Natural killer cell (primary cell): ENCODE measurements at regions not wholly inside any gene's neighbourhood (a gene's known extent, or its start where the extent isn't known, plus 50 kb on each side); places are given as distances from the start of the nearest gene placed in this dataset.

Experiments used
- ATAC-seq, 3 donors: fragments of 150-1000 bp in 2 of 3; fragments of 200-7000 bp in 1 of 3; cut with Tn5 transposase; 1 replicate in 1 of 3; 2 replicates in 2 of 3; pipeline ENCODE4 v1.10.0; 2021; ENCODE audit warnings: mild to moderate bottlenecking in 2 of 3, moderate library complexity in 2 of 3
- DNase-seq, 2 donors: peaks; one replicate each; pipeline versions ENCODE4 v3.0.0 to v3.0.0-alpha.2; 2013 to 2021; ENCODE audit warnings: mixed read lengths in 1 of 2
- H3K27ac ChIP-seq: one replicate; pipeline ENCODE4 v1.5.1; 2013; ENCODE audit warnings: mild to moderate bottlenecking, low read length
- H3K27me3 ChIP-seq: one replicate; pipeline ENCODE4 v1.6.1; 2013; ENCODE audit warnings: low read length; ENCODE audit not compliant: control insufficient read depth, insufficient read depth
- H3K36me3 ChIP-seq: one replicate; pipeline ENCODE4 v1.6.1; 2013; ENCODE audit warnings: low read length; ENCODE audit not compliant: control insufficient read depth, insufficient read depth
- H3K4me1 ChIP-seq: one replicate; pipeline ENCODE4 v1.6.1; 2013; ENCODE audit warnings: low read length; ENCODE audit not compliant: control insufficient read depth, insufficient read depth
- H3K4me3 ChIP-seq: one replicate; pipeline ENCODE4 v1.5.1; 2013; ENCODE audit warnings: low read length
- H3K9me3 ChIP-seq: one replicate; pipeline ENCODE4 v1.6.1; 2013; ENCODE audit warnings: low read length; ENCODE audit not compliant: control insufficient read depth, insufficient read depth
- H3K27ac Mint-ChIP-seq, 2 donors: one replicate each; pipeline ENCODE4 v1.8.0; 2022; ENCODE audit warnings: mild to moderate bottlenecking in 2 of 2, mixed read lengths in 2 of 2, moderate library complexity in 1 of 2
- H3K27me3 Mint-ChIP-seq, 2 donors: one replicate each; pipeline ENCODE4 v1.8.0; 2022; ENCODE audit warnings: low read depth in 2 of 2, mixed read lengths in 2 of 2
- H3K36me3 Mint-ChIP-seq: one replicate; pipeline ENCODE4 v1.8.0; 2022; ENCODE audit warnings: mixed read lengths
- H3K4me1 Mint-ChIP-seq, 2 donors: one replicate each; pipeline ENCODE4 v1.8.0; 2022; ENCODE audit warnings: mixed read lengths in 2 of 2
- H3K4me3 Mint-ChIP-seq: one replicate; pipeline ENCODE4 v1.8.0; 2022; ENCODE audit warnings: mild to moderate bottlenecking, moderate library complexity, mixed read lengths
- H3K9me3 Mint-ChIP-seq, 2 donors: one replicate each; pipeline ENCODE4 v1.8.0; 2022; ENCODE audit warnings: mixed read lengths in 2 of 2
- WGBS: methylation state at CpG from one replicate; pipeline ENCODE4 v1.1.7; 2013; ENCODE audit warnings: missing lambda C conversion rate; ENCODE audit not compliant: insufficient coverage; 5-methylcytosine and 5-hydroxymethylcytosine counted together
- intact Hi-C: fragments of 100-400 bp; cut with micrococcal nuclease; formaldehyde crosslinking; loops from one replicate; pipeline ENCODE4 v1.14.2; 2022
- TF ChIP-seq, protein P1 (sequence below): fragments of 200-600 bp; IDR thresholded peaks from one replicate; pipeline ENCODE4 v1.8.0; 2022; ENCODE audit warnings: antibody characterized with exemption

DNA sequence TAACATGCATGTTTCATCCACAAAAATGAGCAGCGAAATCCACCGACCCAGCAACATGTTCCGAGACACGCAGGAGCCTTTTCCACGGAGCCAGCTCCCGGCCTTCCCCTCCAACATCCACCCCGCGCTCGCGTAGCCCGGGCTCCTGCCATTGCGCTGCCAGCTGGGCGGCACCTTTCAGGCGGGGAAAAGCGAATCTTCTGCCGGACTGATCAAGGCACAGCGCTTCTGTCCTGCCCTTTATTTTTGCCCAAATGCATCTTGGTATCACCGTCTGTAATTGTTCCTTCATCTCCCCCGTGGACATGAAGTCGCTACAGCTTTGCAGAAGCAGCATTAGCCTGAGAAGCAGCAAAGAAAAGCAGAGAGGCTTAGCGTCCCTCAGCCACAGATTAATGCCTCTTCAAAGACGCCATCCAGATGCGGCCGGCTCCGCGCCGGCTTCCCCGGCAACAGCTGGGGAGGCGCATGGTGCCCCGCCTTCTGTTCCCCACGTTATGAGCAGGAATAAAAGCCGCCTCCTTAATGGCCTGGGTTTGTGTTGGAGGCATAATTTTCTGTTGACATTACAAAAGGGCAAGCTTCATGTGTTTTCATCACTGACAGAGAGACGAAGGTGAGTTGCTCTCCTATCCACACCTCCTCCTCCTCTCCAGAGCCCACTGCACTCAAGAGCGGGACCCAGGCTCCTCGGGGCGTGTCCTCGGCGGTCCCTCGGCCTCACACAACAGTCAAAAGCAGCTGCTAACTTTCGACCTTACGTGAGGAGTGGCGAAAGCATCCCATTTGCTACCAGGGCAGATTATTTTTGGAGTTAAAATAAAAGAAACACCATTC is 122.1 kb upstream of the SALL3 start:
- Mint-ChIP-seq H3K4me1 (no peaks in the 10 kb centered on the region), H3K4me3 (no peak overlapping the region), H3K27me3 (peaks cover 8 to 11% of the 10 kb centered on the region in 2 donors), H3K36me3 (no peaks in the 10 kb centered on the region), H3K27ac (no peak overlapping the region), H3K9me3 (peaks cover 0 to 4% of the 10 kb centered on the region in 2 donors)
- Histone ChIP-seq H3K4me3 (no peak overlapping the region), H3K27ac (no peak overlapping the region), H3K27me3 (no peaks in the 10 kb centered on the region), H3K4me1 (no peaks in the 10 kb centered on the region), H3K9me3 (no peaks in the 10 kb centered on the region), H3K36me3 (no peaks in the 10 kb centered on the region)
- DNase-seq: no peak
- intact Hi-C loops: no loop called here
- no peak for ATAC-seq
- 82% methylated on average over 42 of the region's 42 CpGs for WGBS
- TF ChIP-seq, protein P1, sequence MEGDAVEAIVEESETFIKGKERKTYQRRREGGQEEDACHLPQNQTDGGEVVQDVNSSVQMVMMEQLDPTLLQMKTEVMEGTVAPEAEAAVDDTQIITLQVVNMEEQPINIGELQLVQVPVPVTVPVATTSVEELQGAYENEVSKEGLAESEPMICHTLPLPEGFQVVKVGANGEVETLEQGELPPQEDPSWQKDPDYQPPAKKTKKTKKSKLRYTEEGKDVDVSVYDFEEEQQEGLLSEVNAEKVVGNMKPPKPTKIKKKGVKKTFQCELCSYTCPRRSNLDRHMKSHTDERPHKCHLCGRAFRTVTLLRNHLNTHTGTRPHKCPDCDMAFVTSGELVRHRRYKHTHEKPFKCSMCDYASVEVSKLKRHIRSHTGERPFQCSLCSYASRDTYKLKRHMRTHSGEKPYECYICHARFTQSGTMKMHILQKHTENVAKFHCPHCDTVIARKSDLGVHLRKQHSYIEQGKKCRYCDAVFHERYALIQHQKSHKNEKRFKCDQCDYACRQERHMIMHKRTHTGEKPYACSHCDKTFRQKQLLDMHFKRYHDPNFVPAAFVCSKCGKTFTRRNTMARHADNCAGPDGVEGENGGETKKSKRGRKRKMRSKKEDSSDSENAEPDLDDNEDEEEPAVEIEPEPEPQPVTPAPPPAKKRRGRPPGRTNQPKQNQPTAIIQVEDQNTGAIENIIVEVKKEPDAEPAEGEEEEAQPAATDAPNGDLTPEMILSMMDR: no peak

DNA sequence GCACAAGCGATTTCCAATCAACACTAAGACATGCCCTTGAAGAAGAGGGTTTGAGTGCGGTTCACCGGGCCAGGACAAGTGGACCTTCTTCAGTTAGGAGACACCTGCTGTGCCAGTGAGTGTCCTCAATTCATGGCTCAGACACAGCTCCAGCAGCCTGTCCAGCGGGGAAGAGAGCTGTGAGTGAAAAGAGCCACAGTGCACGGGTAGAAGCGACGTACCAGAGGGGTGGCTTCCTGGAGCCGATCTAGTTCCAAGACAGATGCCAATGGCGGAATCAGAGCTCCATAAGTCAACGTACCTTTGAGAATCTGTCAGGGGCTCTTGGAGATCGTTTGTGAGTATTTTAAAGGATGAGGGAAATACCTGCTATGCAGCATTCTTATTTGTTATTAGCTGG is 119.9 kb upstream of the SALL3 start:
- H3K9me3 ChIP-seq: no peaks in the 10 kb centered on the region
- H3K4me1 Mint-ChIP-seq: no peaks in the 10 kb centered on the region
- H3K27me3 ChIP-seq: no peaks in the 10 kb centered on the region
- H3K4me3 Mint-ChIP-seq: no peak overlapping the region
- ATAC-seq: no peak
- H3K4me3 ChIP-seq: no peak overlapping the region
- no peaks in the 10 kb centered on the region for H3K36me3 Mint-ChIP-seq
- H3K27ac Mint-ChIP-seq: no peak overlapping the region
- no peaks in the 10 kb centered on the region for H3K9me3 Mint-ChIP-seq
- H3K27me3 Mint-ChIP-seq: peaks cover 2 to 21% of the 10 kb centered on the region in 2 donors
- H3K4me1 ChIP-seq: no peaks in the 10 kb centered on the region
- no peaks in the 10 kb centered on the region for H3K36me3 ChIP-seq
- TF ChIP-seq, protein P1: no peak
- H3K27ac ChIP-seq: no peak overlapping the region
- DNase-seq: no peak
- intact Hi-C loops: no loop called here
- WGBS: 87% methylated on average over 11 of the region's 11 CpGs

DNA sequence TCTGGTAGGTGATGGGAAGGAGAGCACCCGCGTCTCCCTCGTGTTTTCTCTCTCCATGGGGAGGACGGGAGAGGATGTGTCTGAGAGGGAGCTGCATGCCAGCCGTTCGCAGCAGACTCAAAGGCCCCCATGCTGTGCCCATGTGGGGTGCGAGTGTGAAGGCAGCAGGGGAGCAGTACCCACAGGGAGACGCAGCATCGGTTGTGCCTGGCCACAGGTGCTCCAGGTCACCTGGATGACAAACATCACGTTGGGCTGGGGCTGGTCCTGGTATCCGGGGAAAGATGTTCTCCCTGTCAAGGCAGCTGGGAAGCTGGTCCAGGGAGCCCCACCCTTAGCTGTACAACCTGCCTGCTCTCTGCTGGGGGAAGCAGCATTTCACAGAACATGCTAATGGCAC is 119.5 kb upstream of the SALL3 start:
- Mint-ChIP-seq H3K27ac (no peak overlapping the region), H3K9me3 (no peaks in the 10 kb centered on the region), H3K27me3 (peaks cover 2 to 21% of the 10 kb centered on the region in 2 donors), H3K4me1 (no peaks in the 10 kb centered on the region), H3K36me3 (no peaks in the 10 kb centered on the region), H3K4me3 (no peak overlapping the region)
- WGBS: 75% methylated on average over 11 of the region's 11 CpGs
- Histone ChIP-seq H3K27ac (no peak overlapping the region), H3K4me1 (no peaks in the 10 kb centered on the region), H3K27me3 (no peaks in the 10 kb centered on the region), H3K4me3 (no peak overlapping the region), H3K36me3 (no peaks in the 10 kb centered on the region), H3K9me3 (no peaks in the 10 kb centered on the region)
- DNase-seq (no peak), ATAC-seq (no peak)
- intact Hi-C loops: no loop called here
- TF ChIP-seq, protein P1: no peak

DNA sequence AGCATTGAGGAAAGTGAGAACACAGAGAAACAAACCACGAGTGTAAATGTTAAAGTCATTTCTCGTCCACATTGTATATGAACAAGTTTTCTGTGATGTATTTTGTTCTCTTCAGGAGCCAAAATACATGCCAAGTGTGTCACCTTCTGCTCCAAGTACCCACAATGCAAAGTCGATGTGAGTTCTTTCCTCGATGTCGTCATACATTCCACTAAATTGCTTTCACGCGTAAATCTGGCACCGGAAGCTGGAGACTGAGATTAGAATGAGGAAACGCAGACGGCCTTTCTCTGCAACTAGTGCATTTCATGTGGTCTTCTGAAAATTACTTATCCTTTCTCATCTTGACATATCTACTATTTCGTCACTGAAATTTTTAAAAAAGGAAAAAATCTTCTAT is 118.5 kb upstream of the SALL3 start:
- Histone ChIP-seq H3K27me3 (no peaks in the 10 kb centered on the region), H3K27ac (no peak overlapping the region), H3K36me3 (no peaks in the 10 kb centered on the region), H3K4me3 (no peak overlapping the region), H3K4me1 (no peaks in the 10 kb centered on the region), H3K9me3 (no peaks in the 10 kb centered on the region)
- H3K4me1 Mint-ChIP-seq: no peaks in the 10 kb centered on the region
- WGBS: 66% methylated on average over 11 of the region's 11 CpGs
- H3K27me3 Mint-ChIP-seq: peaks cover 2 to 21% of the 10 kb centered on the region in 2 donors
- ATAC-seq (no peak), DNase-seq (no peak)
- no peak overlapping the region for H3K27ac Mint-ChIP-seq
- H3K9me3 Mint-ChIP-seq: no peaks in the 10 kb centered on the region
- TF ChIP-seq, protein P1: no peak
- intact Hi-C loops: no loop called here
- no peaks in the 10 kb centered on the region for H3K36me3 Mint-ChIP-seq
- no peak overlapping the region for H3K4me3 Mint-ChIP-seq
